ENCODE measurements at regions not wholly inside any gene's neighbourhood (a gene's known extent, or its start where the extent isn't known, plus 50 kb on each side); places are given as distances from the start of the nearest gene placed in this dataset.

DNA sequence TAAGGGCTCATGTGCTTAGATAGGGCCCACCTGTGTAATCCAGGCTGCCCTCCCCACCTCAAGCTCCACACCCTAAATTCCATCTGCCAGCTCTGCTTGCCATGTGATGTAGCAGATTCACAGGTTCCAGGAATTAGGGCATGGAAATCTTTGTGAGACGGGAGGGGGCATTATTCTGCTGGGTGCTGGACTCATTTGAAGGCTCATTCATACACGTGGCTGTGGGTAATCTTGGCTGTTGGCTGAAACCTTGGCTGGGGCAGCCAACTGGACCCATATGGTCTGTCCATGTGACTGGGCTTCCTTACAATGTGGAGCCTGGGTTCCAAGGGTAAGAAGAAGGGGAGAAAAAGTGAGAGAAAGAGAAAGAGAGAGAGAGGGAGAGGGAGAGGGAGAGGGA is 115.1 kb downstream of the CYLD start:
- DNase-seq: no peak
- Histone ChIP-seq H3K4me1 (ENCODE audit: control insufficient read depth, insufficient read depth, low read length) (no peaks in the 10 kb centered on the region), H3K4me3 (ENCODE audit: low read length) (no peak overlapping the region), H3K9me3 (ENCODE audit: control insufficient read depth, low read length) (no peaks in the 10 kb centered on the region), H3K27ac (ENCODE audit: low read length) (no peak overlapping the region), H3K27me3 (ENCODE audit: control insufficient read depth, insufficient read depth) (no peaks in the 10 kb centered on the region)
- WGBS: 60% methylated on average over 2 of the region's 2 CpGs
- intact Hi-C loops (cut with DNase I): no loop called here
- ATAC-seq: no peak

DNA sequence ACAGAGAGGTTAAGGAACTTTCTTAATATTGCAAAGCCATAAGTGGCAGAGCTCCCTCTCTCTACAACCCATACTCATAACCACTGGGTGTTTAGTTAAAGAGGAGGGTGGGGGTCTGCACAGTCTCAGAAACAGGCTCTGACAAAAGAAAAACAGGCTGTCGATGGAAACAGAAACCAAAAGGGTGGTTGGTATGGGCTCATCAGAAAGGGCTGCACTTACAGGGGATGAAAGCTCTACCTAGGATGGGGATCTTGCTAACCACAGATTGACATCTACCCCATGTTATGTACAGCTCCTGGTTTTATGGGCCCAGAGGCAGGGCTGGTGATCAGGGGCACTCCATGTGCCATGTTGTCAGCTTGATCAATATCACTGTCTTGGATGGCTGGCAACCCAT is 111.4 kb downstream of the CYLD start:
- Histone ChIP-seq H3K4me3 (ENCODE audit: low read length) (no peak overlapping the region), H3K27me3 (ENCODE audit: control insufficient read depth, insufficient read depth) (no peaks in the 10 kb centered on the region), H3K27ac (ENCODE audit: low read length) (no peak overlapping the region), H3K4me1 (ENCODE audit: control insufficient read depth, insufficient read depth, low read length) (no peaks in the 10 kb centered on the region), H3K9me3 (ENCODE audit: control insufficient read depth, low read length) (no peaks in the 10 kb centered on the region)
- DNase-seq: no peak
- ATAC-seq: no peak
- 86% methylated on average over 1 of the region's 1 CpG for WGBS
- intact Hi-C loops (cut with DNase I): no loop called here

All from right cardiac atrium (tissue), 5 donors.